Upper lobe of left lung (tissue), 6 donors: ENCODE measurements at regions not wholly inside any gene's neighbourhood (a gene's known extent, or its start where the extent isn't known, plus 50 kb on each side); places are given as distances from the start of the nearest gene placed in this dataset.

ENCODE experiments used
- ATAC-seq, 2 donors: fragments of 200-7000 bp; cut with Tn5 transposase; one replicate each; pipeline ENCODE4 v1.9.1; 2022; ENCODE audit warnings: mild to moderate bottlenecking in 2 of 2, moderate library complexity in 2 of 2; ENCODE audit not compliant: low FRiP score in 2 of 2
- DNase-seq, 2 donors: peaks; one replicate each; pipeline ENCODE4 v3.0.0-alpha.2; 2019 to 2020
- H3K27ac ChIP-seq, 4 donors: fragments of 200-600 bp; sonication (generic); one replicate each; pipeline ENCODE4 v1.5.1; 2016 to 2019
- H3K27me3 ChIP-seq, 4 donors: fragments of 200-600 bp; sonication (generic); one replicate each; pipeline ENCODE4 v1.5.1; 2017 to 2019
- H3K36me3 ChIP-seq, 4 donors: fragments of 200-600 bp; sonication (generic); one replicate each; pipeline ENCODE4 v1.5.1; 2016 to 2019
- H3K4me1 ChIP-seq, 4 donors: fragments of 200-600 bp; sonication (generic); one replicate each; pipeline ENCODE4 v1.5.1; 2018 to 2019
- H3K4me3 ChIP-seq, 4 donors: fragments of 200-600 bp; sonication (generic); one replicate each; pipeline ENCODE4 v1.5.1; 2017 to 2019; ENCODE audit warnings: mild to moderate bottlenecking in 2 of 4, moderate library complexity in 1 of 4
- H3K9me3 ChIP-seq, 4 donors: fragments of 200-600 bp; sonication (generic); one replicate each; pipeline ENCODE4 v1.5.1; 2018 to 2019
- EP300 ChIP-seq, 4 donors: sonication (generic); formaldehyde crosslinking; IDR thresholded peaks; one replicate each; pipeline ENCODE4 v1.5.1; 2017; ENCODE audit warnings: antibody characterized with exemption in 4 of 4, control low read depth in 2 of 4
- POLR2A ChIP-seq, 4 donors: fragments of 450-650 bp; IDR thresholded peaks; one replicate each; pipeline ENCODE4 v1.5.1; 2016 to 2017; ENCODE audit warnings: antibody characterized with exemption in 4 of 4, mild to moderate bottlenecking in 2 of 4
- POLR2AphosphoS5 ChIP-seq, 2 donors: sonication (generic); formaldehyde crosslinking; IDR thresholded peaks; one replicate each; pipeline ENCODE4 v1.5.1; 2017; ENCODE audit warnings: antibody characterized with exemption in 2 of 2
- WGBS, 2 donors: methylation state at CpG; one replicate each; pipeline ENCODE4 v1.1.5; 2017 to 2018; 5-methylcytosine and 5-hydroxymethylcytosine counted together
- TF ChIP-seq, protein P1 (sequence below), 6 experiments: fragments of 450-650 bp in 4 of 6; fragments of 200-600 bp in 2 of 6; sonication (generic) in 2 of 6; IDR thresholded peaks; one replicate each; pipeline ENCODE4 v1.5.1; 2016 to 2019; ENCODE audit warnings: antibody characterized with exemption in 6 of 6
- donor health status: DM: no; HTN: no; CAD: no; lungs with moderate emphysema.
- donor health status: DM: no; HTN: yes; CAD: no; lungs with severe emphysema.

DNA sequence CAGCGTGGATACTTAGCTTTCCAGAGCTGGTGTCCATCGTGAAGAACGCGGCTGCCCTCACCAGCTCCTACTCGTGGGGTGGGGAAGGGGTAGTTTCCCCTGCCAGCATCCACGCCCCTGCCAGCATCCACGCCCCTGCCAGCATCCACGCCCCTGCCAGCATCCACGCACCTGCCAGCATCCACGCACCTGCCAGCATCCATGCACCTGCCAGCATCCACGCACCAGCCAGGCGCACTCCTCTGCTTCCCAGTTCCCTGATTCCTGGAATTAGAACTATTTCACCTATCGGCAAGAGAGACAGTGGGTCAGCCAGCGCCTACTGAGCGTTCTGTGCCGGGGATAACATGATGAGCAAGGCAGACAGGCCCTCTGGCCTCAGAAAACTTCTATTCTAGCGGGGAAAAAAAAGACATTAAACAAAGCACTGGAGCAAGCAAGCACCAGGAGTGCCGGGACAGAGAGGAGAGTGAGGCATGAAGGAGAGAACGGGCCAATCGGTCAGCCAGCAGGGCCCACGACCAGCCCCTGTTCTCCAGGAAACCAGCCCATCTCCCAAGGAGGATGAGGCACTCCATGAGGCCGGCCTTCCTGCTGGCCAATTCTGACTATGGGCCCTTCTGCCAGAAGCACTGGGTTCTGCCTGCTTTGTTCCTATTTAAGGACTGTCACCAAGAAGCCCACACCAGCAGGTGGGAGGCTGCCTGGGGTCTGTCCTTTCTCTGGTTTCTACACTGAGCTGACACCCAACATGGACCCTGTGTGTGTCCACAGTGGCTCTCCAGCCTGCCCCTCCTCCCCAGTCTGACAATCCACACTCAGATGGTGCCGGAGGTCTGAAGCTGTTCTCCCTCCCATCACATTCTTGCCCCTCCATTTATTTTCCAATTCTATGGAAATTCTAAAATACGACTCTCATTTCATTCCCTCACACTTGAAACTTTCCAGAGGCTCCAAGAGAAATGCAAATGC is 78.4 kb upstream of the SALL3 start:
- Histone ChIP-seq H3K4me3 (no peak overlapping the region), H3K27ac (no peak overlapping the region), H3K9me3 (no peaks in the 10 kb centered on the region), H3K4me1 (no peaks in the 10 kb centered on the region), H3K27me3 (no peaks in the 10 kb centered on the region), H3K36me3 (no peaks in the 10 kb centered on the region)
- WGBS, 2 donors: 84 to 85% methylated on average over 24 of the region's 24 CpGs
- DNase-seq (no peak), ATAC-seq (no peak)
- TF ChIP-seq POLR2A (IDR thresholded peaks at IDR 0.05): no peak
- no peak for TF ChIP-seq POLR2AphosphoS5 (IDR thresholded peaks at IDR 0.05)
- TF ChIP-seq EP300 (IDR thresholded peaks at IDR 0.05): no peak
- TF ChIP-seq, protein P1, sequence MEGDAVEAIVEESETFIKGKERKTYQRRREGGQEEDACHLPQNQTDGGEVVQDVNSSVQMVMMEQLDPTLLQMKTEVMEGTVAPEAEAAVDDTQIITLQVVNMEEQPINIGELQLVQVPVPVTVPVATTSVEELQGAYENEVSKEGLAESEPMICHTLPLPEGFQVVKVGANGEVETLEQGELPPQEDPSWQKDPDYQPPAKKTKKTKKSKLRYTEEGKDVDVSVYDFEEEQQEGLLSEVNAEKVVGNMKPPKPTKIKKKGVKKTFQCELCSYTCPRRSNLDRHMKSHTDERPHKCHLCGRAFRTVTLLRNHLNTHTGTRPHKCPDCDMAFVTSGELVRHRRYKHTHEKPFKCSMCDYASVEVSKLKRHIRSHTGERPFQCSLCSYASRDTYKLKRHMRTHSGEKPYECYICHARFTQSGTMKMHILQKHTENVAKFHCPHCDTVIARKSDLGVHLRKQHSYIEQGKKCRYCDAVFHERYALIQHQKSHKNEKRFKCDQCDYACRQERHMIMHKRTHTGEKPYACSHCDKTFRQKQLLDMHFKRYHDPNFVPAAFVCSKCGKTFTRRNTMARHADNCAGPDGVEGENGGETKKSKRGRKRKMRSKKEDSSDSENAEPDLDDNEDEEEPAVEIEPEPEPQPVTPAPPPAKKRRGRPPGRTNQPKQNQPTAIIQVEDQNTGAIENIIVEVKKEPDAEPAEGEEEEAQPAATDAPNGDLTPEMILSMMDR (IDR thresholded peaks at IDR 0.05): no peak

DNA sequence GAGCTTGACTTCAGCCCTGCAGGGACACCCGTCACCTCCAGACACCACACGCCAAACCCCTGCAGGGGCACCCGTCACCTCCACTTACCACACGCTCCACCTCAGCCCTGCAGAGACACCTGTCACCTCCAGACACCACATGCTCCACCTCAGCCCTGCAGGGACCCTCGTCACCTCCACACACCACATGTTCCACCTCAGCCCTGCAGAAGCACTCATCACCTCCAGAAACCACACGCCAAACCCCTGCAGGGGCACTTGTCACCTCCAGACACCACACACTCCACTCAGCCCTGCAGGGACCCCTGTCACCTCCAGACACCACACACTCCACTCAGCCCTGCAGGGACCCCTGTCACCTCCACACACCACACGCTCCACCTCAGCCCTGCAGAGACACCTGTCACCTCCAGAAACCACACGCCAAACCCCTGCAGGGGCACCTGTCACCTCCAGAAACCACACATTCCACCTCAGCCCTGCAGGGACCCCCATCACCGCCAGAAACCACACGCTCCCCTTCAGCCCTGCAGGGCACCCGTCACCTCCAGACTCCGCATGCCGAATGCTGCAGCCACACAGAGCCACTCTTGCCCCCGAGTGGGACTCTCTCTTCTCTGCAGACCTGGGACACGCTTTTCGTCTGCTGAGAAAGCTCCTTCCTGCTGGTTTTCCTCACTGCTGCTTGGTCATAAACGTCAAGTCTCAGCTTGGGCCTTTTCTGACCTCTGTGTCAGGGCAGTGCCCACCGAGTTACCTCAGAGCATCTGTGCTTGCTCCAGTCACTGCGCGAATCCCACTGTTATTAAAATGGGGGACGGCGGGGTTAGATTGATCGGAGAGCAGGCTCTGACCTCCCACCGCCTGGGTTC is 77.5 kb upstream of the SALL3 start:
- no peaks in the 10 kb centered on the region for H3K4me1 ChIP-seq
- no peak for DNase-seq

DNA sequence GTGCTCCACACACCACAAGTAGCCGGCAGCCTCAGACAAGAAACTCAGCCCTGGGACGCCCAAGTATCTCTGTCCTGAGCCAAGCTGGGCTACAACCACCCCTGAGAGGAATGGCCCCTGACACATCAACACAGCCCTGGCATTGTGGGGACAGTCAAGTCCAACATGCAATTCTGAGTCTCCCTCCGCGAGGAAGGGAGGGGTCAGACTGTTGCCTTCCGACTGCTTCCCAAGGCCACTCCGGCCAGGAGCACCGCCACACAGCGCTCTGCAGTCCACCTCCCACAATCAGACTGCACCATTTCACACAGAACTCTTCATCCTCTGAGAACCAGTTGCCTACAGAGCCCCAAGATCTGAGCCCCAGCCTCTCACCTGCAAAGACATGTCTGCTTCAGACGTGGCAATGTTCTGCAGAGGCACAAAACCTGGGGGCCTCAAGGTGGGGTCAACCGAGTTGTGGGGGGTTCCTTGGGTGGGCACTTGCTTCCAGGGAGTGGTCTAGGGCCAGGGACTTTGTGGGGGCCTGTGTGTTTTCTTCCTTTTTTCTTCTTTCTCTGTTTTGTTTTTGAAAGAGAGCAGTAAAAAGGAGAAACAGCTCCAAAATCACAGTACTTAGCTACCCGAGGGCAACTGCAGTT is 76.7 kb upstream of the SALL3 start:
- ATAC-seq (no peak), DNase-seq (no peak)
- Histone ChIP-seq H3K36me3 (no peaks in the 10 kb centered on the region), H3K4me1 (no peaks in the 10 kb centered on the region), H3K9me3 (no peaks in the 10 kb centered on the region), H3K4me3 (no peak overlapping the region), H3K27ac (no peak overlapping the region), H3K27me3 (no peaks in the 10 kb centered on the region)
- 65 to 68% methylated on average over 10 to 11 of the region's 11 CpGs for WGBS, 2 donors
- TF ChIP-seq EP300 (IDR thresholded peaks at IDR 0.05): no peak
- TF ChIP-seq POLR2AphosphoS5 (IDR thresholded peaks at IDR 0.05): no peak
- no peak for TF ChIP-seq POLR2A (IDR thresholded peaks at IDR 0.05)
- TF ChIP-seq, protein P1 (IDR thresholded peaks at IDR 0.05): no peak

More for the DNA sequence above, 77.5 kb upstream of the SALL3 start:
- no peaks in the 10 kb centered on the region for H3K27me3 ChIP-seq
- no peak overlapping the region for H3K4me3 ChIP-seq
- H3K36me3 ChIP-seq: no peaks in the 10 kb centered on the region
- no peak for ATAC-seq
- no peak for TF ChIP-seq POLR2A (IDR thresholded peaks at IDR 0.05)
- no peak for TF ChIP-seq POLR2AphosphoS5 (IDR thresholded peaks at IDR 0.05)
- TF ChIP-seq, protein P1 (IDR thresholded peaks at IDR 0.05): no peak
- no peak for TF ChIP-seq EP300 (IDR thresholded peaks at IDR 0.05)
- 76 to 80% methylated on average over 24 of the region's 24 CpGs for WGBS, 2 donors
- no peak overlapping the region for H3K27ac ChIP-seq
- no peaks in the 10 kb centered on the region for H3K9me3 ChIP-seq

DNA sequence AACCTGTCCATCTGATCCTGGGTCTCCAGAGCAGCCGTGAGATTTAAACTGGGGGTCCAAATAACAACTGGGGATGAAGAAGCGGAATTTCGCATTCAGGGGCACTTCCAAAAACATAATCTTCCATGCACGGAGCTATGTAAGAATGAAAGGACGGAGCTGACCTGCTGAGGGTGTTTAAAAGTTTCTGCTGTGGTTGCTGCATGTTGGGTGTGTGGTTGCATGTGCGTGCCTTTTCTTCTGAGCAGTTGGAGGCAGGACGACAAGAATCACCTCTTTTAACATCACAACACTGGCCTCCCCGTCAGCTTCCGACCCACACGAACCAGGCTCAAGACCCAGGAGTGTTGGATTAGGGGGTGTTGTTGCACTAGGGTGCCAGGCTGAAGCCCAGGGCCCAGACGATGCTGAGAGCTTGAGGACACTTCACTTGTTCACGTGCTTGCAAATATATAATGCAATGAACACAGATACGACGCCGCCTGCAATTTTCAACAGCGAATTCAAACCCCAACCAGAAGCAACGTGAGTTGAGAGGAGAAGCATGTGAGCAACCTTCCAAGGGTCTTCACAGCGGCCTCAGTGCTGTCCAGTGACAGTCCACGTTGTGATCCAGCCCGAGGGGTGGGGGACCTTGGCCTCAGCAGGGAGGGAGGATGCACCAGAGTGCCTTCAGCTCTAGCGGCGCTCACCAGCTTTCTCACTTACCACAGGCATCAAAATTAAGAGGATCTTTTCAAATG is 76.0 kb upstream of the SALL3 start:
- no peaks in the 10 kb centered on the region for H3K4me1 ChIP-seq
- DNase-seq: no peak
- 77 to 78% methylated on average over 22 of the region's 22 CpGs for WGBS, 2 donors
- no peaks in the 10 kb centered on the region for H3K27me3 ChIP-seq
- no peak overlapping the region for H3K27ac ChIP-seq
- no peak overlapping the region for H3K4me3 ChIP-seq
- ATAC-seq: no peak
- no peaks in the 10 kb centered on the region for H3K9me3 ChIP-seq
- TF ChIP-seq EP300 (IDR thresholded peaks at IDR 0.05) (no peak), POLR2A (IDR thresholded peaks at IDR 0.05) (no peak), POLR2AphosphoS5 (IDR thresholded peaks at IDR 0.05) (no peak)
- TF ChIP-seq, protein P1 (IDR thresholded peaks at IDR 0.05): no peak
- H3K36me3 ChIP-seq: no peaks in the 10 kb centered on the region
